ENCODE measurements at regions not wholly inside any gene's neighbourhood (a gene's known extent, or its start where the extent isn't known, plus 50 kb on each side); places are given as distances from the start of the nearest gene placed in this dataset.

GRCh38 chr3:194075088-194075615, 60.8 kb upstream of the HES1 start:
- H3K27me3 ChIP-seq (ENCODE audit: insufficient read depth) = peaks cover 28% of the 10 kb centered on the region
- H3K4me3 Mint-ChIP-seq = no peak overlapping the region
- H4K20me1 ChIP-seq (replicated peaks; ENCODE audit: insufficient read depth) = no peaks in the 10 kb centered on the region
- no peaks in the 10 kb centered on the region; the same call in 1 of the 2 replicates for H3K4me1 ChIP-seq (ENCODE audit: insufficient read depth)
- 0 out of 2 replicates have a peak, but pooled peaks cover 3% of the 10 kb centered on the region for H3K9me2 ChIP-seq (ENCODE audit: insufficient read depth)
- no peak for DNase-seq (ENCODE audit: low spot score)
- TF ChIP-seq CTCF (conservative IDR thresholded peaks at IDR 0.05; ENCODE audit: low read depth in 2 of 2) (no peak), ETS1 (IDR thresholded peaks at IDR 0.05) (no peak), STAT1 (IDR thresholded peaks at IDR 0.05; ENCODE audit: unreplicated experiment) (no peak), POLR2AphosphoS5 (IDR thresholded peaks at IDR 0.05; ENCODE audit: low read depth) (no peak), EZH2phosphoT487 (IDR thresholded peaks at IDR 0.05; ENCODE audit: unreplicated experiment) (no peak), ZNF462 (CRISPR knock-in tag; IDR thresholded peaks at IDR 0.05) (no peak), NANOG (IDR thresholded peaks at IDR 0.05; ENCODE audit: borderline replicate concordance) (no peak), EZH2 (IDR thresholded peaks at IDR 0.05; ENCODE audit: low read depth, unreplicated experiment) (no peak)
- peaks cover 11% of the 10 kb centered on the region for H3K4me1 Mint-ChIP-seq
- H3F3A ChIP-seq (replicated peaks; ENCODE audit: low read depth) = 0 out of 2 replicates have a peak, but pooled peaks cover 3% of the 10 kb centered on the region
- H3K27ac Mint-ChIP-seq = no peak overlapping the region
- H3K27me3 Mint-ChIP-seq (ENCODE audit: insufficient read depth, low read depth, poor library complexity) = peaks cover 15% of the 10 kb centered on the region
- no peaks in the 10 kb centered on the region for H3K9me3 Mint-ChIP-seq
- H3K36me3 Mint-ChIP-seq (ENCODE audit: low read depth) = no peaks in the 10 kb centered on the region
- no peaks in the 10 kb centered on the region for H3K79me2 ChIP-seq (replicated peaks; ENCODE audit: insufficient read depth)
- H3K36me3 ChIP-seq (ENCODE audit: insufficient read depth) = no peaks in the 10 kb centered on the region
- no peak for ATAC-seq
- no peak overlapping the region for H3K4me3 ChIP-seq
- H3K27ac ChIP-seq (ENCODE audit: low read depth) = no peak overlapping the region
- peak overlapping the region; percentile 69; the same call in 1 of the 2 replicates for H2AFZ ChIP-seq
- H3K4me2 ChIP-seq = no peak overlapping the region
